ENCODE measurements at regions not wholly inside any gene's neighbourhood (a gene's known extent, or its start where the extent isn't known, plus 50 kb on each side); places are given as distances from the start of the nearest gene placed in this dataset.

- TF ChIP-seq CHD7 (IDR thresholded peaks at IDR 0.05; ENCODE audit: insufficient replicate concordance, low read length): no peak
- no peak for TF ChIP-seq JUN (IDR thresholded peaks at IDR 0.05; ENCODE audit: low read depth, low read length)
- TF ChIP-seq SIX5 (IDR thresholded peaks at IDR 0.05; ENCODE audit: low read depth, low read length): no peak
- TF ChIP-seq KDM5A (IDR thresholded peaks at IDR 0.05; ENCODE audit: low read length): no peak
- TF ChIP-seq SP2 (IDR thresholded peaks at IDR 0.05; ENCODE audit: low read length): no peak
- no peak for TF ChIP-seq CTBP2 (IDR thresholded peaks at IDR 0.05; ENCODE audit: borderline replicate concordance, insufficient read depth, insufficient read length, low read length)
- TF ChIP-seq POLR2AphosphoS5 (IDR thresholded peaks at IDR 0.05; ENCODE audit: low read depth, low read length): no peak
- no peak for TF ChIP-seq TEAD4 (IDR thresholded peaks at IDR 0.05; ENCODE audit: low read depth, low read length)
These were observed 715.0 kb downstream of the FAM133A start (continued) for GRCh38 chrX:94389044-94389443.

Measured in H1 (cell line).